RPMI7951 (cell line): ENCODE measurements at regions not wholly inside any gene's neighbourhood (a gene's known extent, or its start where the extent isn't known, plus 50 kb on each side); places are given as distances from the start of the nearest gene placed in this dataset.

Experiments used
- DNase-seq: peaks from one replicate; pipeline ENCODE4 v3.0.0-alpha.2; 2012; ENCODE audit warnings: low read depth

GRCh38 chr5:77844623-77845323 lies 68.6 kb upstream of the TBCA start:
- DNase-seq, result no peak

GRCh38 chr5:77844373-77844622 lies 68.2 kb upstream of the TBCA start:
- no peak for DNase-seq

DNA sequence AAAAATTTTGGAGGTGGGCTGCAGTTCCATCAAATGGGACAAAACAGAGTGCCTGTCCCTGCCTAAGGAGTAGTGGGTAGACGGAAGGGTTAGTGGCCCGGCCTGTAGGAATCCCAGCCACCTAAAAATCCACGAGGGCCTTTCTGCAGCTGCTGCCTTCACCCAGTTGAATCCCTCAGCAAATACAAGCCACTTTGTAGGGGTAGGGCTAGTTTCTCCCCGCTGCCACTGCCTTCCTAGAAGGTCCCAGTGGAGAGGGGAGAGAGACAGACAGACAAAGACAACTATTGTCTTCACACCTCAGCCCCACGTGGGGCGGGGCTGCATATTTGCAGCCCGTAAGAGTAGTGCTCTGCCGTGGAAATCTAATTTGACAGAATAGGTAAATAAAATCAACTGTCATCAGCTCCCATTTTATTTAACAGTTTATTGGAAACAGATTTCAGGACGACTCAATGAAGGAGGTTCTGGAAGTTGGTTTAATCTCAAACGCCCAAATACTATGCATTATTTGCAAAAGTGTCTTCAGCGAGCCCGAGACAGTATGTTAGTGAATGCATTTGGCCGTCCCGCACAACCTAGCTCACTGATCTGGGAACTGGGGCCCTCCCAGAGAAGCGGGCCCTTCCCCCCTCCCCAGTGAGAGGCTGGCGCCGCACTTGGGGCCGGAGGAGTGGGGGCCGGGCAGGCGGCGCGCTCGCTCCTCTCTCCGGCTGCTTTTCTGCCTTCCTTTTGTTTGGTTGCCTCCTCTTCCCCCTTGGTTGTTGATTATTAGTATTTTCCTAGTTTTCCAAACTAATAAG lies 67.6 kb upstream of the TBCA start:
- DNase-seq, result no peak

DNA sequence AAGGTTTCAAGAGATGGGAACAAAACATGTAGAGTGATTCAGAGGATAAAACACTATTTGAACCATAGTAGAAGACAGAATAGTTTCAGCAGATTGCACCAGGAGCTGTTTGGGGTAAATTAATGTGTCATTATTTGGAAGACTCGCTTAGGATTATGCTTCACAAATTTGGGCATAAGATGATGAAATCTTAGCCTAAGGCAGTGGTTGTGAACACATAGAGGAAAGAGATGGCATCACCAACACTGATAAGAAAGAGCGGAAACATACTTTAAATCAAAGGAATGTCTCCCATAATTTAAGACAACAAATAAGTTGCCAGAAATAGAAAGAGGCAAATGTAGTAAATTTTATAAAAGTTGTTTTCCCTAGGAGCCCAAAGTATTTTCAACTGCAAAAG lies 66.1 kb upstream of the TBCA start:
- DNase-seq, result peak; percentile 36

- DNase-seq, result no peak
Measured at GRCh38 chr5:77841616-77842015, 65.5 kb upstream of the TBCA start.

GRCh38 chr5:77840930-77841329 lies 64.8 kb upstream of the TBCA start:
- no peak for DNase-seq

DNA sequence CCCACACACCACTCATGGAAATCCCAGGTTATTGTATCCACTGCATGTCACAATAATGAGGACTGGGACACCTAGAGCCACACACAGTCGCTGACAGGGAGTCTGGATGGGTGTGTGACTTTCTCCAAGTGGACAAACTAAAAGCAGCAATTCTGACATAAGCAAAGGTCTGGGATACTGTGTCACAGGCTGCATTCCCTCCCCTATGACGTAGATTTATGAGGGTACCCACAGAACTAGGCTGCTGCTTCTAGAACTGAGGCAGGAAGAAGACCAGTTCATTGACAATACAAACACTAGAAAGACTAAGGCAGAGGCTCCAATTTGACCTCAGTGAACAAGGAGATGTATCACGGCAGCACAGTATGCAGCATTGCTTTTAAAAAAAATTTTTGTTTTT lies 63.6 kb upstream of the TBCA start:
- DNase-seq, result no peak

DNA sequence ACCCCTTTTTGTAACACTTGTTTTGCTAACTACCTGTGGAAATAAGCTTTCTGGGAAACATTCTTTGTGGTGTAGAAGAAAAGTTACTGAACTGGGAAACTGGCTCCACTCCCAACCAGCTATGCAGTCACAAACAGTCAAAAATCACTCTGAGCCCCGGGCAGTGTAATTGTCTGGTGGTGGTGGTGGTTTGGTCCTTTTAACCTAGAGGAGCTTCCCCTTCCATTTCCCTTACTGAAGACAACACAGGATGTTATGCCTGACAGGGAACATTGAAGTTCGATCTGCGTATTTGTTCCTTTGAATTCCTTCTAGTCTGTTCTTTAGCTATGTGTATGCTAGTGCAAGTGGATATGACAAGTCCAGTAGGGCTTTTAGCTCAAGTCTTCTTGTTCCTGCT lies 56.8 kb upstream of the TBCA start:
- DNase-seq, result peak; percentile 7

GRCh38 chr5:77832166-77832770 lies 56.1 kb upstream of the TBCA start:
- DNase-seq, result no peak

- no peak for DNase-seq
Measured at GRCh38 chr5:77828445-77828844, 52.3 kb upstream of the TBCA start.
